RCC 7860 (cell line): ENCODE measurements at regions not wholly inside any gene's neighbourhood (a gene's known extent, or its start where the extent isn't known, plus 50 kb on each side); places are given as distances from the start of the nearest gene placed in this dataset.

ENCODE experiments used
- DNase-seq: peaks from one replicate; pipeline ENCODE4 v3.0.0-alpha.2; 2015; ENCODE audit warnings: low spot score
- FAIRE-seq: peaks from 2 replicates; lab custom pipeline; 2012; peaks lifted over from hg19 to GRCh38; lab: Jason Lieb, UNC

DNA sequence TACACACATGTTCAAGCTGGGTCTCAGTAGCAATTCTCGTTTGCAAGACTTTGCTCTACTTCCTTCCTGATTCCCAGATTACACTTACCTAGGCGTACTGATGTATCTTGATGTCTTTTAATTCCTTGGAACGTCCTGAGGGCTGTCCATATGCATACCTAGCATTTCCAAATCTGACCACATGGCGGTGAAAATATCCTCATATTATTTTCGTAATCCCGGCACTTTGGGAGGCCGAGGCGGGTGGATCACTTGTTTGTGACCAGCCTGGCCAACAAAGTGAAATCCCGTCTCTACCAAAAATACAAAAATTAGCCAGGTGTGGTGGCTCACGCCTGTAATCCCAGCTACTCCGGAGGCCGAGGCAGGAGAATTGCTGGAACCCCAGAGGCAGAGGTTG is 1786.3 kb upstream of the TENM3 start:
- no peak for FAIRE-seq
- DNase-seq, result no peak

DNA sequence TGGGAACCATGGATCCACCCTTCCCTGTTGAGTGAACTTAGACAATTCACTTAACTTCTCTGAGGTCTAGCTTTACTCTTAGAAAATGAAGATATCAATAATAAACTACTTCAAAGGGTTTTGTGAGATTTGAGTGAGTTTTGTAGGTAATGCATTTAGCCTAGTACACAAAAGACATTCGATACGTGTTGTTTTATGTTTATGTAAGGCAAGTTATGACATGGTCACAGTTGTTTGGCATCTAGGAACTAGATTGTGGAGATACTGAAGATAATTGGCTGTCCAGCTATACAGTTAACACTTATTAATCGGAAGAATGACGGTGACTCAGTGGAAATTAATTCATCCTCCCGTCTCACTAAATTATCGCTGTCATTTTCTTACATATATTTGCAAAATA is 1781.1 kb upstream of the TENM3 start:
- DNase-seq (no peak), FAIRE-seq (no peak)

DNA sequence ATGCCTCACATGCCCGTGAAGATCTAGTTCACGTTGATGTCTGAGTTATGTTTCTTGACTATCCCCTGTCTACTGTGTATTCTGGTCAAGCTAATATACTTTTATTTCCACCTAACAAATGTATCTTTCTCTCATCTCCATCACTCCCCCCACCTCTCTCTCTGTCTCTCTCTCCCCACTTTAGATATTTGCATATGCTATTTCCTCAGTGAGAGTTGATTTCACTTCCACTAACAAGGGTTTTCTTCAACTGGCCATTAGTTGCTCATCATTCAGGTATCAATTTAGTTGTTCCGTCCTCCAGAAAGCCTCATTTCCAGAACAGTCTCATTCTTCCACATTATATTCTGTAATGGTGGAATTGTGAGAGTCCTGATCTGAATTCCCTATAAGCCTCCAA is 1777.8 kb upstream of the TENM3 start:
- DNase-seq, result no peak

DNA sequence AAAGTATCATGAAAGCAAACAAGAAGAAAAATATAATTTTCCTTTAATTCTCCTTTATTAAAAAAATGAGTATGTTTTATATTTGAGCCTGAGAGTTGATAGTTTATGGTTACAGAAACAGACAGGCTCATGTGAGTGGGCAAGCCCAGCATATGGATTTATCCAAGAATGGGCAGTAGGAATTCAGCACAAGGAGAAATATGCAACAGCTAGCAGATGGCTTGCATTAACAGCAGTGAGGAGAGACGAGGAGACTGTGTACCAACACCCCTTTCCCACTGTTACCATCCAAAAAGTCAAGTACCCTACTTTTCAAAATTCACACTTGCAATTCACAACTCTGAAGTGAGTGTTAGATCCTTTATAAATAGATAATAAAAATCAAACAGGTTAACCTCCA is 1760.2 kb upstream of the TENM3 start:
- DNase-seq (no peak), FAIRE-seq (no peak)

More for the DNA sequence above, 1777.8 kb upstream of the TENM3 start:
- no peak for FAIRE-seq

DNA sequence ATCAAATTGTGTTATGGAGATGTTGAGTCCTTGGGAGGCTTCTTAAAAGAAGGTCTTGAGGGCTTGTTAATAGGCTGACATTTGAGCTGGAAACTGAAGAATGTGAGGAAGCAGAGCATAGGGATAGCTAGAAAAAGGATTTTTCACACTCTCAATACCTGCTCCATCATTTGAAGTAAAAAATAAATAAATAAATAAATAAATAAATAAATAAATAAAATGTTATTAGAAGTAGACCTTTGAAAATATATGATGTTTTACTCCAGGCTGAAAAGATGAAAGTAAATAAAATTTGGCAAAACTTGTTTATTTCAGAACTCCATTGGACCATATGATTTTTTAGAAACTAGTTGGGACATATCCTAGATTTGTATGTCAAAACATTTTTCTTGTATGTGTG is 1757.8 kb upstream of the TENM3 start:
- FAIRE-seq (no peak), DNase-seq (no peak)

DNA sequence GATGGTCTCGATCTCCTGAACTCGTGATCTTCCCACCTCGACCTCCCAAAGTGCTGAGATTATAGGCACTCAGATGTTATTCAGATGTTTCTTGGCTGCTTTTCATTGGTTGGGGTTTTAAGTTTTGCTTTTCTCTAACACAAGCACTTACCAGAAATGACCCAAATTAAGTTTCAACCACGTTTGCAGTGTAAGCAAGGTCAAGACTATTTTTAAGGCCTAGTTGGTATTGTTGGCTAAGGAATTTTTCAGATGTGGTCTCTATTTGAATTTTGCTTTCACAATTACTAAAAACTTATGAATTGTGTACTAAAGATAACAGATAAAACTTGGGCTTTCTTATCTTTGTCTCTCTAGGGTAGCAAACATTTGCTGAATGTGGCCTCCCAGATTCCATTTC is 1756.9 kb upstream of the TENM3 start:
- FAIRE-seq, result no peak
- DNase-seq, result no peak

DNA sequence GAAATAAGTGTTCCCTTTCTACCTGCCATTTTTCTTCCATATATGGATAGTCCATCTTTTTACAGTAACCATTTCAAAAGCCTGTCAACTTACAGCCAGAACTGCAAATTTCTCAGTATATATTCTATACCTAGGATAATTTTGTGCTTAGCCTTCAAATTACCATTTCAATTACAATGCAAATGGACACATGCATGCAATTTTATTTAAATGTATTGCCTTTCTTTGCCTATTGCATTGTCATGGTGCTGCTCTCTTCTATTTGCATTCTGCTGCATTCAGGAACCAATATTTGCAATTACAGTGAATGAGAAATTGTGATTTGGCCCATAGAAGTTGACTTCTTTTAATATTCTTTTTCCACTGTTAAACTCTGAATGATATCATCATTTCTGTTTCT is 1753.4 kb upstream of the TENM3 start:
- no peak for DNase-seq
- FAIRE-seq, result no peak

DNA sequence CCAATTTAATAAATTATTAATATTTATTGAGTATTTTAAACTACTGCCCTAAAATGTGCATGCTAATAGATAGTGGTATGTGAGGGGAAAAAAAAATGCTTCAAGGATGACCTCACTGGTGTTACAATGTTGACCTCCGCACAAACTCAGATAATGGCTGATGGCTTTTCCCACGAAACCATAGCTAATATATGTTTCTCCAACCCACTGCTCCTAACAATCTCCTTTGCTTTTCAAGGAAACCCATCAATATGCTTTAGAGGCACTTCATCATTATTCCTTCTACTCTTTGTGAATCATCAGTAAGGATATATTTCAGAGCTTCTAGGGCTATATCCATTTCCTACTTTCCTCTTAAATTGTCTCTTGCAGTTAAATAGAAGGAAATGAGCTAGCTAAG is 1752.0 kb upstream of the TENM3 start:
- no peak for DNase-seq
- no peak for FAIRE-seq

DNA sequence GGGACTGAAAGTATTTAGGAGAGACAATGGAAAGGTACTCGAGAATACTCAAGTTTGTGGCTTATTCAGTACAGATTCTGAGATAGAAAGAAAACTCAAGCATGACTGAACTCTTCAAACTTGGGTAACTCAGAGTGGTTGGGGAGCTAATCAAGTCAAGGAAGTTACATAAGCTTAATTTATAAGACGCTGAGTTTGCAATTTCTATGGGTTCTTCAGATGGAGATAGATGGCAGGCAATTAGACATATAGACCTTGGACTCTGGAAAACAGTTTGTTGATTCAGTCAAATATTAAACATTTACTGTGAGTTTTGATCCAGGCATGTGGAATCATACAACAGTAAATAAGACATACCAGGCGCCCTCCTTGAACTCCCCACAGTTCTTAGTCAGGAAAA is 1749.9 kb upstream of the TENM3 start:
- DNase-seq, result no peak
- FAIRE-seq, result no peak

DNA sequence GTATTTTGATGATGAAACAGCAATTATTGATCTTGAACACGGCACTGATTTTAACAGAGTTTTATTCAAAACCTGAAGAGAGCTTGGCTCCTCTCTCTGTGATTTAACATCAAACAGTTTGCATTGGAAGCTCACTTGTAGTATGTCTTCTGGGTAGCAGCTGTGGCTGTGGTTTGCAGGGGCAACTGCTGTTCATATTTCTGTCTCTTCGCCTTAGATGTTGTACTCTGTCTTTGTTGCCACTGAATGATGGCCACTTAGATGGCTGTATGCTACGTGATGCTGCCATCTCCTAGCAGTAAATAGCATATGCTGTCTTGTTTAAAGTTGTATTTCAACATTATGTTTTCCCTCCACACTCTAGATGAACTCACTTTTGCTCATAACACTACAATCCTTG is 1743.0 kb upstream of the TENM3 start:
- DNase-seq (no peak), FAIRE-seq (no peak)

DNA sequence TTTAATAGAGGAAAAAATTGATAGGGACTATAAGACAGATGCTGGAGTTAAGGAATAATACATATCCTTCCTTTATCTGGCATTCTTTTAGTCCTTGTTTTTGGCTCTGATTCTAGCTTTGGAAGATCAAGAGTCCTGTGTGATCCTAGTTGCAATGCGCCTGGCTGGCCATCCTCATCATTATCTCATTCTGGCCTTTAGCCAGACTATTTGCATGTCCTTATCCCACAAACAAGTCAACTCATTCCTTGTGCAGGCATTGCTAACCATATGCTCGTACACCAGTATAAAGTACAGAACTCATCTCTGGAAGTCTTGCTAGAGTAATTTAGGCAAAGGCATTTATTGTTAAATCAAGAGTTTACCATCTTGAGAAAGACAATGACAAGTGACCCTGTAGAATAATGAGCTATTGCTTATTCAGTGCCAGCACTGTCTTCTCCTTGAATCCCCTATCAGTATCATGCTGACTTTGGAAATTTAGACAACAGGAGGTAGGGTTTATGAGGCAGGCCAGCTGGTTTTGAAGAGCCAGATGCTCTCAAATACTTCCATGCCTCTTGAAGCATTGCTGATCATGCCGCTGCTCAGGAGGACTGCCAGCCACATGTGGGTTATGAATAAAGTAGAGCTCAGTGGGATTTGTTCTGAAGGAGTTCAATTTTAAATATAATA is 1730.3 kb upstream of the TENM3 start:
- FAIRE-seq, result no peak
- DNase-seq, result no peak

DNA sequence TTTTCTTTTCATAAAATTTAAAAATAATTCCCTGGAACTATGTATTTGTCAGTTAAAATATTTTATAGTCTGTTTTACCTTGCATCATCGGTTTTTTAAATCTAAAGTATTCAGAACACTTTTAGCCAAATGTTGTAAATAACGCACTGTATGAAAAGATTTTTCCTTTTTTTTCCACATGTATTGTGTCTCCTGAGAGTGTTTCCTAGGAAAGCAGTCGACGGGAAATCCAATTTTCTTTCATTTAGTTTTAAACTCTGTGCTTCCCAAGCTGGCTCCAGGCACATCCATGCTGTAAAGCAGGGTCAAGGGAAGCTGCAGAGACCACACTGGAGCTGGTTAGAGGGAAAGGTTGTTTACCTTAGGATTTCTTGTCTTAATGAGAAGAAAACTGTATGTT is 1724.3 kb upstream of the TENM3 start:
- no peak for FAIRE-seq

DNA sequence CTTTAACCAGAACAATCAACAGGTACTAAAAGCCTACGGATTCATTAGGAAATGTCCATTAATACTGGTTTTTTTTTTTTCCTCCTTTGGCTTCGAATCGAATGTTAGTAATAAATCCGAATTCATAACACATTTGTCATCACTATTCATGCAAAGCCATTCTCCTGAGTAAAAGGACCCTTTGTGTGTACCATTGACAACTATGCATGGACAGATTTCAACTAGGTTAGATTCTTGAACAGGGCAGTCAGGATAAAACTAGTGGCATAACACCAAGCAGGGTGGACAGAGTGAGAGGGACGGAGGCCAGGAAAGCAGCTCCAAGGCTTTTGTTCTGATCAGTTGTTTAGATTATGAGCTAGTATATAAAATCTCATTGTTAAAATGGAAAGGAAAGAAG is 1722.0 kb upstream of the TENM3 start:
- no peak for FAIRE-seq
- no peak for DNase-seq

More for the DNA sequence above, 1724.3 kb upstream of the TENM3 start:
- no peak for DNase-seq

DNA sequence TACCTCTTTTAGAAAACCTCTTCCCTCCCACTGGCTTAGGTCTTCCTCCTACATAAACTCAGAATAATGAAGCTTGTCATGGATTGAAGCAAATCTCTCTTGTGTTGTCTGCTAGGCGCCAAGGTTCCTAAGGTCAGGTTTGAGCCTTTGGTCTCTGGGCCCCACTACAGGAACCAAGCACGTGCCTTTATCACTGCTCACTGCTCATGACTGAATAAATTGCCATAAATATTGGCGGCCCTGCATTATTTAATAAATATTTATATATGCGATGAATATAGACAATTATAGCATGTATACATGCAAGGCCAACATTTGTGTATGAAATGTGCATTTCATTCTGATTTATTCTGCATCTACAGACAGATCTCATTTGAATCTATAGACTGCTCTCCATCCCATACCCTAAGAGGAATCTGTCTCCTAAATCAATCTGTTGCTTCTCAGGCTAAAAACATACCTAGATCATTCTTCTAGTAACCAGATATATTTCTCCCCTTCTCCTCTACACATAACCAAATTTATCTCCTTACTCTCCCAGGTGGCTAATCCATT is 1717.6 kb upstream of the TENM3 start:
- DNase-seq (no peak), FAIRE-seq (no peak)

DNA sequence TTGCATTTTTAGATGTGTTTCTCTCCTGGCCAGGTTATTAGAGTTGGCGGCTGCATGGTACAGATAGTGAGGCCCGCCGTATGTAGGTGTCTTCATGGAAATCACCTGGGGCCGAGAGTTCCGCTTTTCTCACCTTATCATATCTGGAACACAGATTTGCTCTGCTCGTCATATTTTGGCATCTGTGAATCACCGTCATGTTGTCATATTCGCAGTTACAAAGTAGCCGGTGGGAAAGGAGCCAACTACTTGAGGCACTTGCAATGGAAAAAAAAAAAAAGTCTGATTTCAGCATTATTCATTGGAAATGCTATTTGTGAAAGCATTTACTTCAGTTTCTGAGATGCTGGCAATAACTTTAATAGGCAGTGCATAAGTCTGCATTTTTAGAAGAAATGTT is 1715.2 kb upstream of the TENM3 start:
- FAIRE-seq (no peak), DNase-seq (no peak)

DNA sequence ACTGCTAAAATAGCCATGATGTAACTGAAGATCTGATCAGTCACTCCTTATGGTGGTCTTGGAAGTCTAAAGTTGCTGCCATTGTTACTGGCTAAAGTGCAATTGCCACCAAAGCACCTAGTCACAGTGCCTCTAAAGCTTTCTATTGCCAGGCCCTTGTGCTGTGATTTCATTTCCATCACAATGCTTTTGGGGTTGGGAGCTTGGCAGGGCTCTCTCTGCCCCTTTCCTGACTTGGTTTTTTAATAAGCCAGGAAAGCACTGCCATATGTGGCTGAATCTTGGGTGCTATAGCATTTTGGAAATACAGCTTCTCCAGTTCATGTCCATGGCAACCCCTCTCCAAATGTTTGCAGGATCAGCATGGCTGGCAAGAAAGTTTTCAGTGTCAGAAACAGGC is 1712.4 kb upstream of the TENM3 start:
- FAIRE-seq, result no peak
- DNase-seq, result no peak

DNA sequence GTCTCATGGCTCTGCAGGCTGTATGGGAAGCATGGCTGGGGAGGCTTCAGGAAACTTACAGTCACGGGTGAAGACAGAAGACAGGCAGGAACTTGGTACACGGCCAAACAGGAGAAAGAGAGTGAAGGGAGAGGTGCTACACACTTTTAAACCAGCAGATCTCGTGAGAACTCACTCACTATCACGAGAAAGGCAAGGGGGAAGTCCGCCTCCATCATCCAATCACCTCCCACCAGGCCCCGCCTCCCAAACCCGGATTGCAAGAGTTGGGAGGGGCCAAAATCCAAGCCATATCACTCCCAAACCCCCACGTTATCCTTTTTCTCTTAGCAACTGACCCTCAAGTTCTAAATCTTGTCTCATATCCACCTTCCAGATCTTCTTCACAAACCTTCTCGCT is 1710.5 kb upstream of the TENM3 start:
- DNase-seq (no peak), FAIRE-seq (no peak)

DNA sequence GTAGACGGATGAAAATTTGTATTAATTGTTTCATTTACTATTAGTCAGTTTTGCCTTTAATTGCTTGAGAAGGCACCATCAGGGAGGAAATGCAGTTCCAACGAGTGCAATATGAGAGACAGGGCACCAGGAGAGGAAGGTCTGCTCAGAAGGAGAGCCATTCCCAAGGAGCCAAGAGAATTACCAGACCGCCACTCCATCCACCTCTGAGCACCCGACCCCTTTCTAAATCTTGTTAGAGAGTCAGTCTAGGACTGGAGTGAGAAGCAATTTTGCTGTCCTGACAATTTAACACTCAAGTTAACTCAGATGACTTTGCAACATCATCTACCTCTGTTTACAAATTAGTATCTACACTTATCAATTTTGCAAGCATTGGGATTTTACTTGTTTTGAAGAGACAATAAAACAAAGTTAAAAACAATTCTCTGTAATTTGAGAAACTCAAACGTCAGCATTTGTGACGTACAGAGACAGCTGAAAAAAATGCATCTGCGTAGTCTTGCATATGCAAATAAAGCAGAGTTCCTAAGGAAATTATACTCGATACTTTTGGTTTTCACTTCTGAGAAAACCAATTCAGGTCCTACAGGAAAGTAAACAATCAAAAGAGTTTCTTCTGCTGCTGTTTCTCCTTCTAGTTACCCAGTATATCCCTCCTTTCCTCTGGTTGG is 1704.7 kb upstream of the TENM3 start:
- no peak for DNase-seq
- no peak for FAIRE-seq

DNA sequence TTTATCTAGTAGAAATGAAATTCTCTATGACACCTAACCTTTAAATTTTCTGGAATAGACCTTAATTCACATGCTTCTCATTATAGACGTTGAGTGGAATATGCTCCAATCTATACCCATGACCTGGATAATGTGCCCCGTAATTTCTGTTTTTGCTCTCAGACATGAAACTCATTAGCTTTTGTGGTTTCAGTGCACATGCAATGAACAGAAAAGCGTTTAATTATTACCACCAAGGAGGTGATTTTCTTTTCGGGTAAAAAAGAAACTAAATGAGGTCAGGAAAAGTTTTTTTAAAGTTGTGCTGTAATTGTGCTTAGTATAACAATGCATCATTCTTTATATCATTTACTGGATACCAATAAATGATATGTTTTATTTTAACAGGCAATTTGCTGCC is 1703.9 kb upstream of the TENM3 start:
- no peak for FAIRE-seq

DNA sequence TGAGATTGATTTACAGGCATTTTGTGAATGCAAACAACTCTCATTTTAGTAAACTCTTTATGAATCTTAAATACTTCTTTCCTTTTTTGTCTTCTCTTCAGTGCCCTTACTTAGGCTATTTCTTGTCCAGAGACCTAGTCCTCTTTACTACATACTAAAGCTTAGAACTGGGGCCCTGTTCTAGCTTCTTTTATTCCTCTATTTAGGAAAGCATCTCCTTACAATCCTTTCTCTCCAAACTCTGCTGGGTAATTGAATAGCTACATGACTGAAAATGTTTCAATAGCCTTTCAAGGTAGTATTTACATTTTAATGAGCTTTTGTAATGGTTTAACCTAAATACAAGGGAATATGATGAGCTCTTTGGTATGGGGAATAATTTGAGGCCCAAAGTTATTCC is 1701.5 kb upstream of the TENM3 start:
- FAIRE-seq (no peak), DNase-seq (no peak)

More for the DNA sequence above, 1703.9 kb upstream of the TENM3 start:
- DNase-seq, result no peak

DNA sequence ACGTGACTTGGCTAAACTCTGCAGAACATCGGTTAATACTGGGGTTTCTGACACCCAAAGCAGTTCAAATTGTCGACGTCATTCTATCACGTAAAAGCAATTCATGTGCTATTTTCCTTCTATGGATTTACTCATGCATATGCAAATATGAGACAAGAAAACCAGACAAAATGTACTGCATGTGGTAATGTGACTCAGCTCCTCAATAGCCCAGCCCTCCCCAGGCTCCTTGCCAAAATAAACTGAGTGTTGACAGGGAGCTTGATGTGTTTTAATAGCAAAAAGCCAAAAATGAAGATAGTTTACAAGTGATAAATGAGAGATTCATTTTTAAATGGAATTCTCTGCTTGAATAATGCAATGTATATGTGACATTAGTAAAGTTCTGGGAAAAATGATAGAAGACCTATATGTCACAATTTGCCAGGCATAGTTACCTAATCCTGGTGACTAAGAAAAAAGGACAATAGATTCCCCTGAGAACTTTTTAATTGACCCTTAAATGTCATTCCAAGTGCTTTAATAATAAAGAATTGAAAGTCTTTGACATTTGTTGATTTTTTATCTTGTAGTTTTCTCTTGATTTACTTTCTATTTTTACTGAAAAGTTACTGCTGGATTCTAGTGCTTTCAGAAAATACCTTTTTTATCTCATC is 1700.6 kb upstream of the TENM3 start:
- FAIRE-seq, result no peak
- no peak for DNase-seq

DNA sequence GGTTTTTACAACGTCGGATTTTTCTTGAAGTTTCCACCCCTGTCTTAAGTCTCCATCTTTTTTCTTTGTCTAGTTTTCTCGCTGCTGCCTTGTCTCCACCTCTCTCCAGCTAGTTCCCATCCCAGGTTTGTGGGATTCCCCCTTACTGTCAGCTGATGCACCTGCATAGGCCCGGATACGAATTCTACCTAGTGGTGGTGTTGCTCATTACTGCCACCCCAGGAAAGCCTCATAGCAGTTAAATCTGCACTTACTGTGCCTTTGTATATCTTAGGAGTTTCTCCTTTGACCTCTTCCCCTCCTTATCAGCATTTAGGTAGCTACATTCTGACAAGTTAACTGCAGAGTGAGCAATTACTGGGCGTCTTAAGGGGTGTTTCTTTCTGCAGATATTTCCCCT is 1693.1 kb upstream of the TENM3 start:
- FAIRE-seq, result no peak
- DNase-seq, result no peak
